Inferior parietal cortex (tissue), 1 donor: ENCODE measurements at regions not wholly inside any gene's neighbourhood (a gene's known extent, or its start where the extent isn't known, plus 50 kb on each side); places are given as distances from the start of the nearest gene placed in this dataset.
"Not testable (repeated sequence)": the region's sequence is repeated elsewhere in the genome, so short reads cannot be mapped to it uniquely, and the experiment has no call there.

ENCODE experiments used
- DNase-seq: peaks from one replicate; pipeline ENCODE4 v3.0.0-alpha.2; 2016; ENCODE audit errors: extremely low spot score

DNA sequence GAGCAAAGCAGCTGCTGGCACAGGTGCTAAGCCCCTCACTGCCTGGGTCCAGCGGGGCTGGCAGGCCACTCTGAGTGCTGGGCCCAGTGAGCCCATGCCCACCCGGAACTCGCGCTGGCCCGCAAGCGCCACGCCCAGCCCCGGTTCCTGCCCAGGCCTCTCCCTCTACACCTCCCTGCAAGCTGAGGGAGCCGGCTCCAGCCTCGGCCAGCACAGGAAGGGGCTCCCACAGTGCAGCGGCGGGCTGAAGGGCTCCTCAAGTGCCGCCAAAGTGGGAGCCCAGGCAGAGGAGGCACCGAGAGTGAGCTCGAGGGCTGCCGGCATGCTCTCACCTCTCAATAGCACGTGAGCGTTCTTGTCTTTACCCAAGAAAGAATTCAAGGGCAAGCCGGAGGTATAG lies 219.5 kb upstream of the FRG2C start:
- not testable (repeated sequence) for DNase-seq

DNA sequence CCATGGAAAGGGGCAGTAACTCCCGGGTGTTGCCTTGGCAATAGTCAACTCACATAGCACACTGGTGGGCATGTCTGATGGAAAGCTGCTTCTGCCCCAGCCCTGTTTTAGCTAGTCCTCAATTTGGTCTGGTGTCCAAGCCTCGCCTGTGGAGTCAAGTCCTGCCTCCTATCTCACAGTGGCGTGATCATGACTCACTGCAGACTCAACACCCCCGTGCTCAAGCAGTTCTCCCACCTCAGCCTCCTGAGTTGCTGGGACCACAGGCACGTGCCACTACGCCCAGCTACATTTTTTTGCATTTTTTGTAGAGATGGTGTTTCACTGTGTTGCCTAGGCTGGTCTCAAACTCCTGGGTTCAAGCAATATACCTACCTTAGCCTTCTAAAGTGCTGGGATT lies 218.9 kb upstream of the FRG2C start:
- DNase-seq, result not testable (repeated sequence)

- DNase-seq, result not testable (repeated sequence)
Measured at GRCh38 chr3:75446948-75447347, 217.2 kb upstream of the FRG2C start.

GRCh38 chr3:75453328-75453727 lies 210.8 kb upstream of the FRG2C start:
- DNase-seq, result peak; percentile 26

DNA sequence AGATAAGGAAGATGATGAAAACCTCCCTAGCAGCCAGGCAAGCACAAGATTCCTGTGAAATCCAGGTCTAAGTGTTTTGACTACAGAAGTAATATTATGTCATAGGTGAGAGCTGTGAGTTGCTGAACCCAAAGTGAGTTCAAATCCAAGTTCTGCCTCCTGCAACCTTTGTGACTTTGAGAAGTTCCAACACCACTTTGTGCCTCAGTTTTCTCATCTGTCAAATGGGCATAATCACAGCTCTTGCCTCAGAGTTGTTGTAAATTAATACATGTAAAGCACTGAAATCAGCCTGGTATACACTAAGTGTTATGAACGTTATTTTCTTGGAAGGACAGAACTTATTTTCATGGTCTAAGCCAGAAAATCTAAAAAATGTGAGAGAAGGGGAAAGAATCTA lies 210.3 kb upstream of the FRG2C start:
- DNase-seq, result not testable (repeated sequence)

DNA sequence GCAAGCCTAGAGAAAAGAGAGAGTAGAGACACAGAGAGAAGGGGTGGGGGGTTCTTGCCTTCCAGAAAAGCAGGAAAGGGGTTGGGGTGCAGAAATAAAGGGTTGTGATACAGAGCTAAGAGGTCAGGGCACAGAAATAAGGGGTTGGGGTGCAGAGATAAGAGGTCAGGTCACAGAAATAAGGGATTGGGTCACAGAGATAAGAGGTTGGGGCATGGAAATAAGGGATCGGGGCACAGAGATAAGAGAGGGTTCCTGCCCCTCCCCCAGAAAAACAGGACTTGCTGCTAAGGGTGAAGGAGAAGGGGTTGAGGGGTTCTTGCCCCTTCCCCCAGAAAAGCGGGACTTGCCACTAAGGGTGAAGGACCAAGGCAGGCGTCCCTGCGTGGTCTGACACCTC lies 189.6 kb upstream of the FRG2C start:
- DNase-seq, result not testable (repeated sequence)

GRCh38 chr3:75496600-75496999 lies 167.5 kb upstream of the FRG2C start:
- not testable (repeated sequence) for DNase-seq

DNA sequence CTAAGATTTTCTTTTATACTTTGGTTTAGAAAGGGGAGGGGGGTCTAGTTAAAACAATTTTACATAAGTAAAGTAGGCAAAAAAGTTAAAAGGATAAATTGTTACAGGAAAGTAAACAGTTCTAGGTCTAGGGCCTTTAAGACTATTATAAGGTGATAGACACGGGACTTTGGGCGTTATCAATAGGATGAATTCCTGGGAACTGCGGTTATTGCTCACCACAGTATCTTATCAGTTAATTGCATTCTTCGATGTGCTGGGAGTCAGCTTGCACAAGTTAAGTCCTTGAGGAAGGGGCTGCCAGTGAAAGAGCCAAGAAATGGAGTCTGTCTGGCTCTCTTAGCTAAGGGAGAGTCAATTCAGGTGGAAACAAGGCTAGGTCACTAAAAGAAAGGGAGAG lies 163.8 kb upstream of the FRG2C start:
- not testable (repeated sequence) for DNase-seq

DNA sequence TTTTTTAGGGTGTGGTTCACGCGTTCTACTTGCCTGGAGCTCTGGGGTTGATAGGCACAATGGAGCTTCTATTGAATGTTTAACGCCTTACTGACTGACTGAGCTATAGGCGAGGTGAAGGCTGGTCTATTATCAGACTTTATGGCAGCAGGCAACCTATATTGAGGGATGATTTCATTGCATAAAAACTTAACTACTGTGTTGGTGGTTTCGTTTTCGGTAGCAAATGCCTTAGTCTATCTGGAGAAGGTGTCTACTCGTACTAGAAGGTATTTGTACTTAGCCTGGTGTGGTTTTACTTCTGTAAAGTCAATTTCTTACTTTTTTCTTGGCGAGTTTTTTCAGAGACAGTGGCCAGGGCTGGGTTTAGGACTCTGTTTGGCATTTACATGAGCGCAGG lies 162.0 kb upstream of the FRG2C start:
- DNase-seq, result not testable (repeated sequence)

GRCh38 chr3:75502769-75503756 lies 161.1 kb upstream of the FRG2C start:
- DNase-seq, result peak; percentile 5

- no peak for DNase-seq
Measured at GRCh38 chr3:75506603-75507002, 157.5 kb upstream of the FRG2C start.

- not testable (repeated sequence) for DNase-seq
Measured at GRCh38 chr3:75507956-75508355, 156.2 kb upstream of the FRG2C start.

DNA sequence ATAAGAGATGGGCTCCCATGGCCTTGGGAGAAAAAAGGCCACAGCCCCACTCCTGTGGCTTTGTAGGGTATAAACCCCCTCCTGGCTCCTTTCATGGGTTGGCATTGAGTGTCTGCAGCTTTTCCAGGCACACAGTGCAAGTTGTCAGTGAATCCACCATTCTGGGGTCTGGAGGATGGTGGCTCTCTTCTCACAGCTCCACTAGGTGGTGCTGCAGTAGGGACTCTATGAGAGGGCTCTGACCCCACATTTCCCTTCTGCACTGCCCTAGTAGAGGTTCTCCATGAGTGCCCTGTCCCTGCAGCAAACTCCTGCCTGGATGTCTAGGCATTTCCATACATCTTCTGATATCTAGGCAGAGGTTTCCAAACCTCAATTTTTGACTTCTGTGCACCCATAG lies 136.5 kb upstream of the FRG2C start:
- not testable (repeated sequence) for DNase-seq

- not testable (repeated sequence) for DNase-seq
Measured at GRCh38 chr3:75552095-75552494, 112.0 kb upstream of the FRG2C start.

- not testable (repeated sequence) for DNase-seq
Measured at GRCh38 chr3:75564427-75564826, 99.7 kb upstream of the FRG2C start.

DNA sequence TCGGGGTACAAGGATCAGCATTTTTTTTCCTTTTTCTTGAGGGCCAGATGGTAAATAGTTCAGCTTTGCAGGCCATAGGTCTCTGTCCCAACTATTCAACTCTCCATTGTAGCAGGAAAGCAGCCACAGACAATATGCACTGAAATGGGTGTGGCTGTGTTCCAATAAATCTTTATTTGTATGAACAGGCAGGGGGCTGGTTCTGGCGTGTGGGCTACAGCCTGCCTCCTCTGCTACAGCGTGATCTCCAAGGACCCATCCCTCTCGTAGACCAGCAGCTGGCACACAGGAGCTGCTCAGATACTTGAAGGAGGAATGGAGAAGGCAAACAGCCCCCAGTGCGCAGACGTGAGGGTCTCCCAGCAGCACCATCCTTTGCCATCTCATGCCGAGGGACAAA lies 91.8 kb upstream of the FRG2C start:
- DNase-seq, result not testable (repeated sequence)

- DNase-seq, result not testable (repeated sequence)
Measured at GRCh38 chr3:75579091-75579490, 85.0 kb upstream of the FRG2C start.

GRCh38 chr3:75579536-75579935 lies 84.6 kb upstream of the FRG2C start:
- not testable (repeated sequence) for DNase-seq

DNA sequence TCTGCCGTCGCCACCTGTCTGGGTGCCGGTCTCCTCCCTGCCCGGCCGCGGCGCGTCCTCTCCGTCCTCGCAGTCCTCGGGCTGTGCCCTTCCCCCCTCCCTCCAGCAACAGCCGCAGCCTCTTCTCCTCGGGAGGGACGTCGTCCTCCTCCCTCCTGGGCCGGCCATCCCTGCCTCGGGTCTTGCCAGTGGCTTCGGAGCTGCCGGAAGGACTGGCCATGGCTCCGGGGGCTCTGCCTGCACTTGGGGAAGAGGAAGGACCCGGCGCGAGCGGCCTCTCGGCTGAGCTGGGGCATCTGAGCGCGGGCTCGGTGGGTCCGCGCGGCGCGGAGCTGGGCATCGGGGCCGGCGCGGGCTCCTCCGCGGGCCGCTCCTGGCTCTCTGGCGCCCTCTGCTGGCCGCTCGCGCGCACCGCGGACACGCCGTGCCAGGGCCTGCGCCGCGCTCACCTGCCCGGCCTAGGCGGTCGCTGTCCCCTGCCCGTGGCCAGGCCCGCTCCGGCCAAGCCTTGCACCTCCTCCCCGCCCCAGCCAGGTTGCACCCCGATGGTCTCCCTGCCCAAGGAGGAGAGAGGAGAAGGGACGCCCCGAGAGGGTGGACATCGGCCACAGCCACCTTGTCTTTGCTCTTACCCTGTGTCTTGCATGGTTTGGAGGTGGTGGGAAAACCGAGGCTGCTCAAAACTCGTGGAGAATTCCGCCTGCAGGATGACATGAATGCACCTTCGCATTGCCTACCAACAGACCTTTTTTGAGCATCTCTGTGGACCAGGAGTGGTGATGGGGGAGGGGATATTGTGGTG lies 83.9 kb upstream of the FRG2C start:
- peak; percentile 2 for DNase-seq

GRCh38 chr3:75582536-75582935 lies 81.6 kb upstream of the FRG2C start:
- DNase-seq, result not testable (repeated sequence)

GRCh38 chr3:75583116-75583515 lies 81.0 kb upstream of the FRG2C start:
- DNase-seq, result not testable (repeated sequence)

DNA sequence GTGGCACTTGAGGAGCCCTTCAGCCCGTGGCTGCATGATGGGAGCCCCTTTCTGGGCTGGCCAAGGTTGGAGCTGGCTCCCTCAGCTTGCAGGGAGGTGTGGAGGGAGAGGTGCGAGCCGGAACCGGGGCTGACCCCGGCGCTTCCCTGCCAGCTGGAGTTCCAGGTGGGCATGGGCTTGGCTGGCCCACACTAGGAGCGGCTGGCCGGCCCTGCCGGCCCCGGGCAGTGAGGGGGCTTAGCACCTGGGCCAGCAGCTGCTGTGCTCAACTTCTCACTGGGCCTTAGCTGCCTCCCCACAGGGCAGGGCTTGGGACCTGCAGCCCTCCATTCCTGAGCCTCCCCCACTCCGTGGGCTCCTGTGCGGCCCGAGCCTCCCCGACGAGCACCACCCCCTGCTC lies 76.4 kb upstream of the FRG2C start:
- not testable (repeated sequence) for DNase-seq
